ENCODE measurements at regions not wholly inside any gene's neighbourhood (a gene's known extent, or its start where the extent isn't known, plus 50 kb on each side); places are given as distances from the start of the nearest gene placed in this dataset.
A peak's percentile ranks its signal among the peaks of the same experiment; 100 is the strongest.

DNA sequence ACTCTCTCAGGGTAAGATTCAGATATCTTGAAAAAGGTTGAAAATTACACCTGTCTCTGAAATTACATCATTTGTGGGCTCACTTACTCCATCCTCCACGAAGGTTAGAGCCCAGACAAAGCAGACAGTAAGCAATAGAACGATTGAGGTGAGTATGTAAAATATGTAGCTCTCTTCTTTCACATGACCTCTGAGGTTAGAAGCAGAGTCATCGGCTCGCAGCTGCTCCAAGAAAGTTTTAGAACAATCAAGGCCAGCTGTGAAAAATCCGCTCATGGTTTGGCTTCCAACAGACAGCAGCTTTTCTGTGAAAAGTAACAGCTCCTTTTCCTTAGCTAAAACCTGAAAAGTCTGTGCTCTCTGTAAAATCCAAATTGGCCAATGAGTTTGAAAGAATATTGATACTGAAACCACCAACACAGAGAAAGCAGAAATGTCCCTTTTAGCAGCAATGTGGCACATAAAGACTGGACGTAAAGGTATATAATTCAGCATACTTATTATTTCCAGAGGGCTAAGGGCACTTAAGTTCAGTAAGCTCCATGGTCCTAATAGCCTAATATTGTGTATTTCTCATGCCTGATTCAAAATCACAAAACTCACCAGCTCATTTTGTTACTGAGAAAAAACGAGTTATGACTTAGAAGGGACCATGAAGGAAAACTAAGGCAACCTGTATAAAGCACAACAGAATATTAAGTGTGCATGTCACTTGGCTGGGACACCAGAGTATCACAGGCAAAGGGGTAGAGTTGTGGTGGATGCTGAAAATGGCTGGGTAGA is 78.2 kb downstream of the FAM76B start:
- in situ Hi-C loops (cut with HindIII; ENCODE audit: low sequenced_read_pairs): no loop called here
- peak; percentile 42 for DNase-seq (ENCODE audit: low read depth)
- no peak overlapping the region for H3K4me3 ChIP-seq (ENCODE audit: low read depth, low read length)
- TF ChIP-seq, protein P1, sequence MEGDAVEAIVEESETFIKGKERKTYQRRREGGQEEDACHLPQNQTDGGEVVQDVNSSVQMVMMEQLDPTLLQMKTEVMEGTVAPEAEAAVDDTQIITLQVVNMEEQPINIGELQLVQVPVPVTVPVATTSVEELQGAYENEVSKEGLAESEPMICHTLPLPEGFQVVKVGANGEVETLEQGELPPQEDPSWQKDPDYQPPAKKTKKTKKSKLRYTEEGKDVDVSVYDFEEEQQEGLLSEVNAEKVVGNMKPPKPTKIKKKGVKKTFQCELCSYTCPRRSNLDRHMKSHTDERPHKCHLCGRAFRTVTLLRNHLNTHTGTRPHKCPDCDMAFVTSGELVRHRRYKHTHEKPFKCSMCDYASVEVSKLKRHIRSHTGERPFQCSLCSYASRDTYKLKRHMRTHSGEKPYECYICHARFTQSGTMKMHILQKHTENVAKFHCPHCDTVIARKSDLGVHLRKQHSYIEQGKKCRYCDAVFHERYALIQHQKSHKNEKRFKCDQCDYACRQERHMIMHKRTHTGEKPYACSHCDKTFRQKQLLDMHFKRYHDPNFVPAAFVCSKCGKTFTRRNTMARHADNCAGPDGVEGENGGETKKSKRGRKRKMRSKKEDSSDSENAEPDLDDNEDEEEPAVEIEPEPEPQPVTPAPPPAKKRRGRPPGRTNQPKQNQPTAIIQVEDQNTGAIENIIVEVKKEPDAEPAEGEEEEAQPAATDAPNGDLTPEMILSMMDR (IDR thresholded peaks at IDR 0.05; ENCODE audit: low read depth, low read length, missing control alignments): no peak

DNA sequence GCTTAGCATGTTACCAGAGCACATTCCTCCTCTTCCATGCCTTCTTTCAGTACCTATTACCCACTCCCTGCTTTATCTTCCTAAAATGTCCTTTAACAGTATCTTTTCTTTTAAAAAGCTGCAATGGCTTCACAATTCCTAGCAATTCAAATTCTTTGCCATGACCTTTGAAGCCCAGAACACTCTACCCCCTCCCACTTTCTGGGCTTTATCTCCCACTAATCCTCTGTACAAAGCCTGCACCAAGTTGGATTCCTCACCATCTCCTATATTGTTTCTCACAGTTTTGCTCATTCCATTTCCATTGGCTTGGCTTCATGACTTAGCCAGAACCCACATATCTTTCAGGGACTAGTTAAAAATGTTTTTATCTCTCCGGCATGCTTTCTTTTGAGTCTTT is 80.9 kb downstream of the FAM76B start:
- H3K4me3 ChIP-seq (ENCODE audit: low read depth, low read length): no peak overlapping the region
- TF ChIP-seq, protein P1 (IDR thresholded peaks at IDR 0.05; ENCODE audit: low read depth, low read length, missing control alignments): no peak
- in situ Hi-C loops (cut with HindIII; ENCODE audit: low sequenced_read_pairs): no loop called here
- no peak for DNase-seq (ENCODE audit: low read depth)

DNA sequence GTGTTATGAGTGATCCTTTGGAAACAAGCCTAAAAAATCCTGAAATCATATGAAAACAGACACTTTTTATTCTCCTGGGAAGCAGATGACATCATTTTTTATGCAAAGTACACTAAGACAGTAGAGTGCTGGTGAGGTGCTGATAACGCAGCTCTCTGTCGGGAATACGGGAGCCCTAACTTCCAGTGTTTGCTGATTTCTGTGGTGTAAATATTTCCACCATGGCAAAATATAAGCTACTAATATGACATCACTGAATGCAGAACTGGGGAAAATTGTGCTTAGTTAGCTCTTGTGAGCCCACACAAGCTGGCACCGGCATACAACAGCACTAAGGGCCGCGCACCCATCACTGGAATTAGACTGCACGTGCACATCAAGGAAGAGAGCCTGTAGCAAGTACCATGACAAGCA is 82.6 kb downstream of the FAM76B start:
- in situ Hi-C loops (cut with HindIII; ENCODE audit: low sequenced_read_pairs): no loop called here
- DNase-seq (ENCODE audit: low read depth): no peak
- H3K4me3 ChIP-seq (ENCODE audit: low read depth, low read length): no peak overlapping the region
- TF ChIP-seq, protein P1 (IDR thresholded peaks at IDR 0.05; ENCODE audit: low read depth, low read length, missing control alignments): no peak

DNA sequence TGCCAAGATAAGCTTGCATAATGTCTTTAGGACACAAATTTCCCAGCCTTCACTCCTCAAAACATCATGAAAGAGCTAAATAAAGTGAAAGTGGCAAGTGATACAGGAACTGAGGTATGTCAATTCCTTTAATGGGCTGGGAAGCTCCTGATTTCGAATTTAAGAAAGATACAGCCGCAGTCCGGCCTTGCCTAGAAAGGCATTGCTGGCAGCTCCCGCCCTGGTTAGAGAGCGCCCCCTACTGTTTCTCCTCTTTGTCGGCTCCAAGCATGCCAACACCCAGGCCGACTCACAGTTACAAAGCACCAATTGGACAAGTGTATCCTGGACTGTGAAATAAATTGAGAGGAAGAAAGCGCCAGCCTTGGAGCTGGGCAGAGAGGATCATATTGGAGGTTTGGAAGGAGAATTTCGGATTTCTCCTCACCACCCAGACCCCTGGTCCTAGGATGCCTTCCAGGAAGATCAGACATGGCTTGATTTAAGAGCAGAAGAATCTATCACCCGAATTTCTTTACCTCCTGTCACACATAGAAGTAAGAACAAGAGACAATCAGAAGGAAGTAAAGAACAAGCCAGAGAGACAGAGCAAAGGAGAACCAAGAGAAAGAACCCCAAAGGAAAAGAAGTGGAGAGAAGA is 84.0 kb downstream of the FAM76B start:
- DNase-seq (ENCODE audit: low read depth): peak; percentile 85
- TF ChIP-seq, protein P1 (IDR thresholded peaks at IDR 0.05; ENCODE audit: low read depth, low read length, missing control alignments): peak; percentile 92
- no peak overlapping the region for H3K4me3 ChIP-seq (ENCODE audit: low read depth, low read length)
- in situ Hi-C loops (cut with HindIII; ENCODE audit: low sequenced_read_pairs): no loop called here

DNA sequence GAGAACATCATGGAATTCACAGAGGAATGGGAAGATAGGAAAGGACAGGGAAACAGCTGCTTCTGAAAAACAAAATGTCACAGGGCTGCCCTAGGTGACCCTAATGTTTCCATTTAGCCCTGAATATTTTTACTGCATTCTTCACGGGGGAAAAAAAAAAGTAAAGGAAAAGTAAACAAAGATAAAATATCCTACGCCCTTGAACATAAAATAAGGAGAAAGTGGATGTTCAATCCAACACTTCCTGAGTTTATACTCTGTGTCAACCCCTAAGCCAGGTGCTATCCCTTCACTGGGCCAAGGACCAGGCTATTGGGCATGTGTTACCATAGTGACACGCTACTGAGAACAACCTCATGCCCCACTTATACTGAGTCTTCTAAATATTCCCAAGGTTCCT is 84.7 kb downstream of the FAM76B start:
- H3K4me3 ChIP-seq (ENCODE audit: low read depth, low read length): no peak overlapping the region
- DNase-seq (ENCODE audit: low read depth): no peak
- TF ChIP-seq, protein P1 (IDR thresholded peaks at IDR 0.05; ENCODE audit: low read depth, low read length, missing control alignments): no peak
- in situ Hi-C loops (cut with HindIII; ENCODE audit: low sequenced_read_pairs): no loop called here

DNA sequence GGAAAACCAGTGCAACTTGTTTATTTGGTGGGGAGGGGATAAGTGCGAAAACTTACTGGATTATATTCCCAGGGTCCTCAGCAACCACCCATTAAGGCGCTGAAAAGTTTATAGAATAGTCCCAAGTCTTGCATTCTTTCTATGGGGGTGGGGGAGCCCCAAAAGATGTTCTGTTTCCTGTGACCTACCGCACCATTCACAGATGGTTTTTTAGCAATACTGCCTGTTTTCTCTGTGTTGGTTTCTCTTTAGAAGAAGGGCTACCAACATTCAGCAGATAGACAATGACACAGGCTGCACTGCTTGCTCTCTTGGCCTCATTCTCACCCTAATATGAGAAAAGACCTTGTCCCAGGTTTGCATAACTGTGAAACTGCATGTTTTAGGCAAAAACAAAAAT is 86.5 kb downstream of the FAM76B start:
- H3K4me3 ChIP-seq (ENCODE audit: low read depth, low read length): no peak overlapping the region
- in situ Hi-C loops (cut with HindIII; ENCODE audit: low sequenced_read_pairs): no loop called here
- no peak for DNase-seq (ENCODE audit: low read depth)
- TF ChIP-seq, protein P1 (IDR thresholded peaks at IDR 0.05; ENCODE audit: low read depth, low read length, missing control alignments): no peak
